ENCODE measurements at regions not wholly inside any gene's neighbourhood (a gene's known extent, or its start where the extent isn't known, plus 50 kb on each side); places are given as distances from the start of the nearest gene placed in this dataset.

- no peaks in the 10 kb centered on the region for H3K36me3 ChIP-seq (ENCODE audit: insufficient read depth, low read length, poor library complexity, severe bottlenecking)
- no peak overlapping the region for H3K27ac ChIP-seq (ENCODE audit: low read depth, low read length, poor library complexity, severe bottlenecking)
- no peak overlapping the region for H3K4me3 ChIP-seq (ENCODE audit: low read depth, low read length, poor library complexity, severe bottlenecking)
- ChIA-PET POLR2A (ENCODE audit: low non-redundant PET) (no interaction called here), CTCF (no interaction called here)
- no peak for TF ChIP-seq EZH2 (IDR thresholded peaks at IDR 0.05; ENCODE audit: borderline replicate concordance, low read depth, low read length, poor library complexity, severe bottlenecking)
- TF ChIP-seq CTCF (conservative IDR thresholded peaks at IDR 0.05; ENCODE audit: low read depth, low read length): no peak
- DNase-seq (ENCODE audit: low spot score): no peak
- no peaks in the 10 kb centered on the region for H3K9me3 ChIP-seq (ENCODE audit: low read depth, low read length, poor library complexity, severe bottlenecking)
- intact Hi-C loops (cut with micrococcal nuclease; ENCODE audit: unreplicated experiment): no loop called here
- BruUV-seq (replicated peaks): no TSS peak
- no peaks in the 10 kb centered on the region for H3K4me1 ChIP-seq (ENCODE audit: insufficient read depth, low read length, poor library complexity, severe bottlenecking)
- H3K27me3 ChIP-seq (replicated peaks; ENCODE audit: insufficient read depth, low read depth, low read length, poor library complexity): no peaks in the 10 kb centered on the region
Measured at GRCh38 chrX:1140236-1140681, 72.2 kb downstream of the CRLF2 start.

DNA sequence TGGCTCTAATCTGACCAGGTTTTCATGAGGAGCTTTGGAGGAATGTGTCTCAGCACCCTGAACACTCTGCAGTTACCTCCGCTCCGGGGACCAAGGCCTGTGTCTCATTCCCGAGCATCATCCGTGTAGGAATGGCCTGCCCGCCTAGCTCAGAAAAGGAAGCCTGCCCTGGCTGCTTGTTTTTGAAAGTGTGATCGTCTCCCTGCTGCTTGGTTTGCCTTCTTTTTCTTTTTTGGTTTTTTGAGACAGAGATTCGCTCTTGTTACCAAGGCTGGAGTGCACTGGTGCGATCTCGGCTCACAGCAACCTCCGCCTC lies 73.3 kb downstream of the CRLF2 start:
- no TSS peak for BruUV-seq (replicated peaks)
- DNase-seq (ENCODE audit: low spot score): no peak
- no peak overlapping the region for H3K4me3 ChIP-seq (ENCODE audit: low read depth, low read length, poor library complexity, severe bottlenecking)
- ChIA-PET POLR2A (ENCODE audit: low non-redundant PET) (no interaction called here), CTCF (no interaction called here)
- no peaks in the 10 kb centered on the region for H3K4me1 ChIP-seq (ENCODE audit: insufficient read depth, low read length, poor library complexity, severe bottlenecking)
- TF ChIP-seq CTCF (conservative IDR thresholded peaks at IDR 0.05; ENCODE audit: low read depth, low read length) (no peak), EZH2 (IDR thresholded peaks at IDR 0.05; ENCODE audit: borderline replicate concordance, low read depth, low read length, poor library complexity, severe bottlenecking) (no peak)
- intact Hi-C loops (cut with micrococcal nuclease; ENCODE audit: unreplicated experiment): no loop called here
- no peaks in the 10 kb centered on the region for H3K27me3 ChIP-seq (replicated peaks; ENCODE audit: insufficient read depth, low read depth, low read length, poor library complexity)
- H3K36me3 ChIP-seq (ENCODE audit: insufficient read depth, low read length, poor library complexity, severe bottlenecking): no peaks in the 10 kb centered on the region
- no peaks in the 10 kb centered on the region for H3K9me3 ChIP-seq (ENCODE audit: low read depth, low read length, poor library complexity, severe bottlenecking)
- no peak overlapping the region for H3K27ac ChIP-seq (ENCODE audit: low read depth, low read length, poor library complexity, severe bottlenecking)

DNA sequence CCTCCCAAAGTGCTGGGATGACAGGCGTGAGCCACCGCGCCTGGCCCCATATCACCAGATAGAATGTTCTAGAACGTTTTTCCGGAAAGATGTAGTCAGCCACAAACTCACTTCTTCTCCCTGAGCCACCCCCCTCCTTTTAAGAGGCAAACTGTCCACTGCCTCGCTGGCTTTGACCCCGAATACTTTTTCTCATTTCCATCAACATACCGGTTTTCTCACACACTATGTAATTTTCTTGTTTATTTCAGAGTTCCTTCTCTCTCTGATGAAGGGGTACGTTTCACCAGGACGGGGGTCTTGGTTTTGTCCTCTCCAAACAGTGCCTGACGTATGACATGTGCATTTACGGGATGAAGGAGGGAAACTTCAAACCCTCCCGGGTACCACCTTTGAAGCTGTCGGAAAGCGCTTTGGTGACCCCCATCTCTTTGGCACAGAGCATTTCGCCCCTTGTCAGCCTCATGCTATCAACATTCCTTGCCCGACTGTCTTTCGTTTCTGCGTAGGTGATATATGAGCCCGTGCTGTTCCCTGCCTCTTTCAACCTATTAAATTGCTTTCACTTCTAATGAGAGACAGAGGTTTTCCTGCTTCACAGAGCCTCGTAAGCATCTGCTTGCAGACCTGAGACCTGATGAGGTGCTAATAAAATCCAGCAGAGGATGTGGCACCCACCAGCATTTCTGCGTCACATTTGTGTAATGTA lies 73.8 kb downstream of the CRLF2 start:
- no TSS peak for BruUV-seq (replicated peaks)
- Histone ChIP-seq H3K36me3 (ENCODE audit: insufficient read depth, low read length, poor library complexity, severe bottlenecking) (no peaks in the 10 kb centered on the region), H3K27ac (ENCODE audit: low read depth, low read length, poor library complexity, severe bottlenecking) (no peak overlapping the region), H3K27me3 (replicated peaks; ENCODE audit: insufficient read depth, low read depth, low read length, poor library complexity) (no peaks in the 10 kb centered on the region), H3K4me3 (ENCODE audit: low read depth, low read length, poor library complexity, severe bottlenecking) (no peak overlapping the region), H3K4me1 (ENCODE audit: insufficient read depth, low read length, poor library complexity, severe bottlenecking) (no peaks in the 10 kb centered on the region), H3K9me3 (ENCODE audit: low read depth, low read length, poor library complexity, severe bottlenecking) (no peaks in the 10 kb centered on the region)
- DNase-seq (ENCODE audit: low spot score): no peak
- POLR2A ChIA-PET (ENCODE audit: low non-redundant PET): no interaction called here
- CTCF ChIA-PET: no interaction called here
- TF ChIP-seq EZH2 (IDR thresholded peaks at IDR 0.05; ENCODE audit: borderline replicate concordance, low read depth, low read length, poor library complexity, severe bottlenecking) (no peak), CTCF (conservative IDR thresholded peaks at IDR 0.05; ENCODE audit: low read depth, low read length) (no peak)
- intact Hi-C loops (cut with micrococcal nuclease; ENCODE audit: unreplicated experiment): no loop called here

Data from A673 (cell line).